HG02798 (cell line): ENCODE measurements at regions not wholly inside any gene's neighbourhood (a gene's known extent, or its start where the extent isn't known, plus 50 kb on each side); places are given as distances from the start of the nearest gene placed in this dataset.
"Not testable (repeated sequence)": the region's sequence is repeated elsewhere in the genome, so short reads cannot be mapped to it uniquely, and the experiment has no call there.

ENCODE experiments used
- ATAC-seq: cut with Tn5 transposase; IDR thresholded peaks from one replicate; pipeline ENCODE4 v1.9.1; 2021; ENCODE audit warnings: mild to moderate bottlenecking; ENCODE audit not compliant: unreplicated experiment, poor library complexity

GRCh38 chr14:100416921-100417860, 94.1 kb downstream of the SLC25A47 start:
- ATAC-seq: no peak

DNA sequence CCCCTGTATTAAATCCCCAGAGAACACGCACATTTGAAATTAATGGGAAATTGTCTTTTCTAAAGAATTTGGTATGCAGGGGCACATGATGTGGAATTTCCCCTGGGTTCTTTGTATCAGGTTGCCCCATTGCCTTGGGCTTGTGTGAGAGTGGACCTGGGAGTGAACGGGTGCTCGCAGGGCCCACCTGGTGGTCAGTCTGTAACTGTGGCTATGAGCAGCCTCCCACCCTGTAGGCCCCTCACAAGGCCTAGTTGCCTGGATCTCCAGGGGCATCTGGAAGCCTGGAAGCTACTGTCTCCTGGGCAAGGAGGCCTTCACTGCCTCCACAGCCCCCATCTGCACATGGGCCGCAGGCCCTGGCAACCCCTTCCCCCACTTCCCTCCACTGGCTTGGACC, 96.7 kb downstream of the SLC25A47 start:
- ATAC-seq: no peak

GRCh38 chr14:100421756-100422470, 98.8 kb downstream of the SLC25A47 start:
- no peak for ATAC-seq

- no peak for ATAC-seq
These were observed 99.6 kb downstream of the SLC25A47 start for GRCh38 chr14:100422556-100423316.

GRCh38 chr14:100423317-100424010, 100.3 kb downstream of the SLC25A47 start:
- no peak for ATAC-seq

GRCh38 chr14:100424504-100425428, 101.6 kb downstream of the SLC25A47 start:
- ATAC-seq: no peak

GRCh38 chr14:100425429-100425827, 102.3 kb downstream of the SLC25A47 start:
- ATAC-seq: no peak

- ATAC-seq: no peak
These were observed 103.2 kb downstream of the SLC25A47 start for GRCh38 chr14:100426314-100426713.

GRCh38 chr14:100427166-100427565, 104.0 kb downstream of the SLC25A47 start:
- ATAC-seq: no peak

DNA sequence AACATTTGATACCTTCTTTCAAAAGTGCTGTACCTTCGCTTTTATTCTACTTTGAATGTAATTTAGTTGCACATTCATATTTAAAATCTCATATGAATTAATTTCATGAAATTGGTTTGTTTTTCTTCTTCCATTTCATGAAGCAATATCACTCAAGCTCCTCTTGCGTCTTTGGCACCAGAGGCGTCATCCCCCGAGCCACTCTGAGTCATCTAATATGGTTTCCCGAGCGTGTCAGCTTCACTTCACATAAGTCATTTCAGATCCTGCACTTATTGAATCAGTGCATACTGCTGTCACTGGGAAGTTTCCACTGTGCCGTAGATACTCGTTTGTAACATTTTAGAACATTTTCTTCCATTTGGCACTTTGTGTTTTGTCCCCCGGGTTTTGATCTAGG, 105.6 kb downstream of the SLC25A47 start:
- no peak for ATAC-seq

DNA sequence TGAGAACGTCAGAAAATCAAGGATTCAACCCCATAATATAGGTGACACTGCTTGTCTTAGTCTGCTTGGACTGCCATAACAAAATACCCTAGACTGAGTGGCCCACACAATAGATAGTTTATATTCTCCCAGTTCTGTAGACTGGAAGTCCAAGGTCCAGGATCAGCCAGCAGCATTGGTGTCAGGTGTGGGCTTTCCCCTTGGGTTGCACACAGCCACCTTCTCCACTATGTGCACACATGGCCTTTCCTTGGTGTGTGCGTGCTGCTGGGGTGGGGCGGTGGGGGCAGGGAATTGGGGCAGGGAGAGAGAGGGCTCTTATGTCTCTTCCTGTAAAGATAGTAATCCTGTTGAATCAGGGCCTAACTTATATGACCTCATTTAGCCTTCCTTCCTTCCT, 106.4 kb downstream of the SLC25A47 start:
- no peak for ATAC-seq

- no peak for ATAC-seq
These were observed 107.4 kb downstream of the SLC25A47 start for GRCh38 chr14:100430571-100430970.

DNA sequence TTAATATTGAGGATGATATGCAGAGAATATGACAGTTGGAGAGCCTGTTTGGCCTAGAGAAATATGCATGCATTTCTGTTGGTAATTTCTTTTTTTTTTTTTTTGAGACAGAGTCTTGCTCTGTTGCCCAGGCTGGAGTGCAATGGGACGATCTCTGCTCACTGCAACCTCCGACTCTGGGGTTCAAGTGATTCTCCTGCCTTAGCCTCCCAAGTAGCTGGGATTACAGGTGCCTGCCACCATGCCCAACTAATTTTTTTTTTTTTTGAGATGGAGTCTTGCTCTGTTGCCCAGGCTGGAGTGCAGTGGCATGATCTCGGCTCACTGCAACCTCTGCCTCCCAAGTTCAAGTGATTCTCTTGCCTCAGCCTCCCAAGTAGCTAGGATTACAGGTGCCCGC, 108.3 kb downstream of the SLC25A47 start:
- ATAC-seq: not testable (repeated sequence)

- ATAC-seq: no peak
These were observed 109.7 kb downstream of the SLC25A47 start for GRCh38 chr14:100432652-100433427.

GRCh38 chr14:100433428-100433814, 110.3 kb downstream of the SLC25A47 start:
- ATAC-seq: no peak

- no peak for ATAC-seq
These were observed 111.0 kb downstream of the SLC25A47 start for GRCh38 chr14:100434033-100434601.

DNA sequence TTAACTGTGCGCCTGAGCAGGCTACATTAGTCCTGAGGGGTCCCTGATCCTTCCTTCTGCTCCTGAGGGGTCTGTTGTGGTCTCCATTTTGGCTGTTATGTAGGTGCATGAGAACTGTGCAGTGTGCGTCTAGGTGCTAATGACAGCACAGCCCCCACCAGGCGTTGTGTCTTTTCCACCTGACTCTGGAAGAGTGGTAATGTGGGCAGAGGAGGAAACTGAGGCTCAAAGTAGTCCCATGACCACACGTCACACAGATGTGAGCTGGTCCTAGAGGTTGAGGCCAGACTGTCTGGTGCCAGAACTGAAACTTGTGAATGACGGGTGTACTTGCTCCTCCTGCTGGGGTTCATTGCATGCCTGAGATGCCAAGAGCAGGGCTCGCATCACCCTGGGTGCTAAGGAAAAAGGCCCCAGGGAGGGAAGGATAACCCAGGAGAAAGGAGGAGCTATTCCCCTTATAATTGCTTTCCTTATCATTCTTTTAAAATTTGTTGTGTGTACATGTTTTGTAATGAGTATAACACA, 111.8 kb downstream of the SLC25A47 start:
- no peak for ATAC-seq

- ATAC-seq: no peak
These were observed 112.3 kb downstream of the SLC25A47 start for GRCh38 chr14:100435459-100435858.
